NT2/D1 (cell line): ENCODE measurements at regions not wholly inside any gene's neighbourhood (a gene's known extent, or its start where the extent isn't known, plus 50 kb on each side); places are given as distances from the start of the nearest gene placed in this dataset.

Experiments used
- SUZ12 ChIP-seq: IDR thresholded peaks from 2 replicates; pipeline ENCODE4 v1.6.1; 2011; ENCODE audit not compliant: insufficient read length, insufficient read depth; ENCODE audit errors: extremely low read depth
- YY1 ChIP-seq: IDR thresholded peaks from 2 replicates; pipeline ENCODE4 v1.6.1; 2011; ENCODE audit not compliant: insufficient read length, insufficient read depth

- TF ChIP-seq YY1: no peak
- TF ChIP-seq SUZ12: no peak
These were observed 62.7 kb upstream of the OR10AD1 start for GRCh38 chr12:48265777-48266176.
